ENCODE measurements at regions not wholly inside any gene's neighbourhood (a gene's known extent, or its start where the extent isn't known, plus 50 kb on each side); places are given as distances from the start of the nearest gene placed in this dataset.

DNA sequence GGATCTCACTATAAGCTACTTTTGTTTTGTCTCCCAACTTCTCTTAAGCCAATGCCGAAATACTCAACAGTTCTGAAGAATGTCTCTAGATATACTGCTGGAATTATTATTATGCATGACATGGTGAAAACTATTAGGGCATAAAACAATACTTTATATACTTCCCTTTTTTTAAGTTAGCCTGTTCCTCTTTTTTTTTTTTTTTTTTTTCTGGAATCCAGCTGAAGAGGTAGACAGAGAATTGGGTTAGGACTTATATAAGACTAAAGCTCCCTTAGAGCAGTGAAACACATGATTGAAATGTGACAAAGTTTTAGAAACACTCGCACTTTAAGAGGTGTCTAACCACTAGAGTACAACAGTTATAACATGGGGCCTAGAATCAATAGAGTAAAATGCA lies 850.9 kb upstream of the PCDH9 start:
- no peaks in the 10 kb centered on the region for H3K4me1 Mint-ChIP-seq
- H3K36me3 Mint-ChIP-seq (ENCODE audit: low read depth) = no peaks in the 10 kb centered on the region
- TF ChIP-seq, protein P1, sequence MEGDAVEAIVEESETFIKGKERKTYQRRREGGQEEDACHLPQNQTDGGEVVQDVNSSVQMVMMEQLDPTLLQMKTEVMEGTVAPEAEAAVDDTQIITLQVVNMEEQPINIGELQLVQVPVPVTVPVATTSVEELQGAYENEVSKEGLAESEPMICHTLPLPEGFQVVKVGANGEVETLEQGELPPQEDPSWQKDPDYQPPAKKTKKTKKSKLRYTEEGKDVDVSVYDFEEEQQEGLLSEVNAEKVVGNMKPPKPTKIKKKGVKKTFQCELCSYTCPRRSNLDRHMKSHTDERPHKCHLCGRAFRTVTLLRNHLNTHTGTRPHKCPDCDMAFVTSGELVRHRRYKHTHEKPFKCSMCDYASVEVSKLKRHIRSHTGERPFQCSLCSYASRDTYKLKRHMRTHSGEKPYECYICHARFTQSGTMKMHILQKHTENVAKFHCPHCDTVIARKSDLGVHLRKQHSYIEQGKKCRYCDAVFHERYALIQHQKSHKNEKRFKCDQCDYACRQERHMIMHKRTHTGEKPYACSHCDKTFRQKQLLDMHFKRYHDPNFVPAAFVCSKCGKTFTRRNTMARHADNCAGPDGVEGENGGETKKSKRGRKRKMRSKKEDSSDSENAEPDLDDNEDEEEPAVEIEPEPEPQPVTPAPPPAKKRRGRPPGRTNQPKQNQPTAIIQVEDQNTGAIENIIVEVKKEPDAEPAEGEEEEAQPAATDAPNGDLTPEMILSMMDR (IDR thresholded peaks at IDR 0.05) = no peak
- no peak for DNase-seq
- H3K4me3 Mint-ChIP-seq = no peak overlapping the region
- no peaks in the 10 kb centered on the region for H3K9me3 Mint-ChIP-seq
- no peak overlapping the region for H3K27ac Mint-ChIP-seq
- H3K27me3 Mint-ChIP-seq (ENCODE audit: low read depth, poor library complexity) = peaks cover 4% of the 10 kb centered on the region

DNA sequence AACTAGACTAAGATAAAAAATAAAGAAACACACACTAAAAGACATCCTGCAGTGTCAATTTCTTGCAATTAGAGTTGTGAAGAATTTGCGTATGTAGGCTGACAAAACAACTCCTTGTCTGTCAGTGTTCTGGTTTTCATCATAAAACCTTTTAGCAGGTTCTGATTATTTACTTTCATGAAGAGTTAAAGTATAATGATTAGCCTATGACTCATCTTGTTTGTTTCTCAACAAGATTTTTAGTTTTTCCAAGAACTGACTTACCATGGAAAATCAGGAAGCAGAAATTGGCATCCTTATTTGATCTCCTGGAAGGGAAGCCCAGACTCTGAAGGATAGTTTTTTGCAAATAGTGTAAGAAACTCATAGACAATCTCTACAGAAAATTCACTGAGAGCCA lies 848.7 kb upstream of the PCDH9 start:
- no peak overlapping the region for H3K27ac Mint-ChIP-seq
- H3K36me3 Mint-ChIP-seq (ENCODE audit: low read depth) = no peaks in the 10 kb centered on the region
- H3K27me3 Mint-ChIP-seq (ENCODE audit: low read depth, poor library complexity) = peaks cover 4% of the 10 kb centered on the region
- no peak for DNase-seq
- TF ChIP-seq, protein P1 (IDR thresholded peaks at IDR 0.05) = no peak
- no peak overlapping the region for H3K4me3 Mint-ChIP-seq
- H3K9me3 Mint-ChIP-seq = no peaks in the 10 kb centered on the region
- no peaks in the 10 kb centered on the region for H3K4me1 Mint-ChIP-seq

DNA sequence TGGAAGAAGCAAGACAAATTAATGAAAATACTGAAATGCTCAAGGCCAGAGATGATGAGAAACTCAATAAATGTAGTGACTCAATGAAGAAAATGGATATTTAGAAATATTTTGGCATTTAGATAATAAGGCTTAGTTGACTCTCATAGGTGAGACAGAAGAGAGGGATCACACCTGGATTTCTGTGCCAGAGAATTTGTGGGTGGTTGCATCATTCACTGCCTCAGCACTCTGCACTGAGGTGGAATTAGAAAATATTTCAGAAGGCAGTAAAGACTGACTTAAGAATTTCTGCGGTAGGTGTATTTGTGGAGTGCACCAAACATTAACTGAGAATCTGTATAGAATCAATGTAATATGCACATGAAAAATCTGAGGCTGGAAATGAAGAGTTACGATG lies 848.3 kb upstream of the PCDH9 start:
- H3K4me1 Mint-ChIP-seq = no peaks in the 10 kb centered on the region
- no peaks in the 10 kb centered on the region for H3K9me3 Mint-ChIP-seq
- H3K4me3 Mint-ChIP-seq = no peak overlapping the region
- TF ChIP-seq, protein P1 (IDR thresholded peaks at IDR 0.05) = no peak
- no peak overlapping the region for H3K27ac Mint-ChIP-seq
- H3K27me3 Mint-ChIP-seq (ENCODE audit: low read depth, poor library complexity) = peaks cover 4% of the 10 kb centered on the region
- DNase-seq = no peak
- H3K36me3 Mint-ChIP-seq (ENCODE audit: low read depth) = no peaks in the 10 kb centered on the region

DNA sequence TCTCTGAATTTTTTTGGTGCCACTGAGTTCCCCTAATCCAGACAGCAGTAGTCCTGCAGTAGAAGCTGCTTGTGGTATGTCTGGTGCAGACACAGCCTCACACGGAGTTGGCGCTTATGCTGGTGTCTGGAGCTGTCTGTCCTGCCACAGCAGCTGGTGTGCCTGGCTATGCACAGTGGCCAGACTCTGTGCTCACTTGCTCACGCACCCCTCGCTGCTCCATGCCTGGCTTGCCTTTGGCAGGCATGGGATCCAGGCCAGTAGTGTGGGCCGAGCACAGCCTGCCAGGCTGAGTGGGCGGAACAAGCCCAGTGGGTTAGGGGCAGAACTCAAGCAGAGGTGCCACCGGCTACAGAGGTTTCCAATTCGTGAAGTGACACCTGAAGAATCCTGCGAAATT lies 845.9 kb upstream of the PCDH9 start:
- Mint-ChIP-seq H3K27ac (no peak overlapping the region), H3K27me3 (ENCODE audit: low read depth, poor library complexity) (peaks cover 4% of the 10 kb centered on the region), H3K9me3 (no peaks in the 10 kb centered on the region), H3K4me3 (no peak overlapping the region), H3K4me1 (no peaks in the 10 kb centered on the region), H3K36me3 (ENCODE audit: low read depth) (no peaks in the 10 kb centered on the region)
- DNase-seq = no peak
- TF ChIP-seq, protein P1 (IDR thresholded peaks at IDR 0.05) = no peak

DNA sequence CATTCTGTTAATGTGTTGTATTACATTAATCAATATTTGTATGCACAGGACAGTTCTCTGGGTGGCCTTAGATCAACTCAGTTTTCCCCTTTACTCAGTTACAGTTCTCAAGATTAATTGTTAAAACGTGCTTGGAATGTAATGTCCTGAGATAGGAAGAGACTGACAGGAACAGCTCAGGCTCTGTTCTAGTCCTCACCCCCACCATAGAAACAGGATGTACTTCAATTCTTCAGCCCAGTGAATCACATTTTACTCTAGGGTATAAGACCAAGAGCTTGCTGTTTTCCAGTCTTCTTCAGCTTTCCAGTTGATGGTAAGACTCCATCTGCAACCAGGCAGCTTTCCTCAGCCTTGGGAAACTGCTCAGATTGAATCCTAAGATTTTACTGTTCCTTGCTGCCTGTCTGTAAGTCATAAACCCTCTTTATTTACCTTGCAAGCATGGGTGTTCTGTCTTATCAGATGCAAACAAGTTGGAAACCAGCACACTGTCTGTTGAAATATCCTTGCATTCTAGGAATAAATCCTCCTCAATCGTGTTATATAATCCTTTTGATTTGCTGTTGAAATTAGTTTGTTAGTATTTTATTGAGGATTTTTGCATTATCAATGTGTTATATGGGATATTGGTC lies 836.9 kb upstream of the PCDH9 start:
- H3K9me3 Mint-ChIP-seq = no peaks in the 10 kb centered on the region
- TF ChIP-seq, protein P1 (IDR thresholded peaks at IDR 0.05) = no peak
- no peak overlapping the region for H3K4me3 Mint-ChIP-seq

DNA sequence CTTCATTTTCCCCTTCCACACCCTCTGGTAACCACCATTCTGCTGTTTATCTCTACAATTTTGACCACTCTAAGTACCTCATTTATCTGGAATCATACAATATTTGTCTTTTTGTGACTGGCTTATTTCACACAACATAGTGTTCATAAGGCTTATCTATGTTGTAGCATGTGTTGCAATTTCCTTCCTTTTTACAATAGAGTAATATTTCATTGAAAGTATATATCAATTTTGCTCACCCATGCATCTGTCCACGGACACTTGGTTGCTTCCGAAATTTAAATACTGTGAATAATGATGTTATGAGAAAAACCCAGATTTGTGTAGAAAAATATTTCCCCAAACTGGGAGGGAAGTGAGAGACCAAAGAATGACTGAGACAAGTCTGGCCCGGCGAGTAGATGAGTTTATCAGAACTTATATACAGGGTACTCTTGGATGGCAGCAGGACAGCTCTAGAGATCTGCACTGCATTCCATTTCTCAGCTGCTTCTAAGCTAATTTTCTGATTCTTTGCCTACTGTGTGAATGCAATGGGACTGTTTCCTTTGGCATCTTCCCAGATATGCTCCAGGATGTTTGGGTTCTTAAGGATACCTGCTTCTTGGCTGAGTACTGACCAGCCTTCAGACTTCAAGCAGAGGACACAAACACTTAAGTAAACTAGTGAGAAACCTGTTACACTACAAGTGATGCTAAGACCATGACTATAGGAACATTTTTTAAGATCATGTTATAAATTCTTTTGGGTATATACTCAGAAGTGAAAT lies 834.0 kb upstream of the PCDH9 start:
- H3K27ac Mint-ChIP-seq = no peak overlapping the region
- no peaks in the 10 kb centered on the region for H3K36me3 Mint-ChIP-seq (ENCODE audit: low read depth)
- H3K4me1 Mint-ChIP-seq = no peaks in the 10 kb centered on the region
- no peaks in the 10 kb centered on the region for H3K9me3 Mint-ChIP-seq
- no peak for DNase-seq
- TF ChIP-seq, protein P1 (IDR thresholded peaks at IDR 0.05) = no peak
- no peaks in the 10 kb centered on the region for H3K27me3 Mint-ChIP-seq (ENCODE audit: low read depth, poor library complexity)
- no peak overlapping the region for H3K4me3 Mint-ChIP-seq

More for the DNA sequence above, 836.9 kb upstream of the PCDH9 start:
- Mint-ChIP-seq H3K36me3 (ENCODE audit: low read depth) (no peaks in the 10 kb centered on the region), H3K4me1 (no peaks in the 10 kb centered on the region), H3K27me3 (ENCODE audit: low read depth, poor library complexity) (no peaks in the 10 kb centered on the region), H3K27ac (no peak overlapping the region)
- no peak for DNase-seq

All from nephron progenitor cell (in vitro differentiated cells).